DND-41 (cell line): ENCODE measurements at regions not wholly inside any gene's neighbourhood (a gene's known extent, or its start where the extent isn't known, plus 50 kb on each side); places are given as distances from the start of the nearest gene placed in this dataset.

Experiments
- CTCF ChIP-seq: IDR thresholded peaks from 2 replicates; pipeline ENCODE4 v1.5.1; 2012; ENCODE audit warnings: borderline replicate concordance, low read length, moderate library complexity, mild to moderate bottlenecking; ENCODE audit not compliant: poor library complexity, severe bottlenecking; ENCODE audit errors: extremely low read depth
- EZH2 ChIP-seq: IDR thresholded peaks from 3 replicates; pipeline ENCODE4 v1.6.1; 2012; ENCODE audit warnings: borderline replicate concordance, low read depth, mild to moderate bottlenecking, moderate library complexity, low read length, inconsistent platforms; ENCODE audit not compliant: severe bottlenecking

GRCh38 chr1:67941155-67941554 is 107.9 kb upstream of the GNG12 start:
- TF ChIP-seq CTCF: no peak
- TF ChIP-seq EZH2: no peak
